Activated T-helper 2 cell treated with anti-CD3 and anti-CD28 coated beads, Interferon-gamma antibody, Interleukin-2, Interleukin-4, amounts not matched to agents 10 μg/mL and 5 μg/mL and 100 μg/mL, durations not matched to agents 14 hours and 24 hours and 36 hours (primary cell): ENCODE measurements at regions not wholly inside any gene's neighbourhood (a gene's known extent, or its start where the extent isn't known, plus 50 kb on each side); places are given as distances from the start of the nearest gene placed in this dataset.

ENCODE experiments used
- DNase-seq: peaks from one replicate; pipeline ENCODE4 v3.0.0; 2021; ENCODE audit warnings: low spot score
- H3K27ac Mint-ChIP-seq: one replicate; pipeline ENCODE4 v1.8.0; 2021; ENCODE audit warnings: mixed read lengths
- H3K27me3 Mint-ChIP-seq: one replicate; pipeline ENCODE4 v1.8.0; 2021; ENCODE audit warnings: low read depth, mixed read lengths
- H3K36me3 Mint-ChIP-seq: one replicate; pipeline ENCODE4 v1.8.0; 2021; ENCODE audit warnings: low read depth, mixed read lengths
- H3K4me1 Mint-ChIP-seq: one replicate; pipeline ENCODE4 v1.8.0; 2021; ENCODE audit warnings: low read depth, mixed read lengths
- H3K4me3 Mint-ChIP-seq: one replicate; pipeline ENCODE4 v1.8.0; 2021; ENCODE audit warnings: low read depth, mild to moderate bottlenecking, moderate library complexity, mixed read lengths
- H3K9me3 Mint-ChIP-seq: one replicate; pipeline ENCODE4 v1.8.0; 2021; ENCODE audit warnings: mixed read lengths
- intact Hi-C: fragments of 100-400 bp; cut with micrococcal nuclease; formaldehyde crosslinking; loops from one replicate; pipeline ENCODE4 v1.15.1; 2023

DNA sequence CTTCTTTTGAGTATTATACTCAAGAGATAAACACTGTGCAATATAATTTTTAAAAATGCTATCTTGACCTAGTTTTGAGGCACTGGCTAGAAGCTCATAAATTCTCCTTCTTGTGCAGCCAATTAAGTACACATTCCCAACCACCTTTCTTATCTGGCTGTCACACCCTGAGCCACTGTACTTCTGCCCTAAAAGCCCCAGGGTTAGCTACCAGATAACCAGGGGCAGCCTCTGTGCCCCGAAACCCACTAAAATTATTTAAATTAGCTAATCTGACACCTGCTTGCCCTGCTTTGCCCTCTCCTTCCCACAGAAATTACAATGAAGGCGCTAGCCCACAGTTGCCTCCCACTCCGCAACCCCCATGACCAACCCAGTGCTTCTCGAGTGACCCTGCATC lies 597.3 kb upstream of the TYRP1 start:
- H3K27me3 Mint-ChIP-seq, result no peaks in the 10 kb centered on the region
- no peak overlapping the region for H3K27ac Mint-ChIP-seq
- H3K4me1 Mint-ChIP-seq, result no peaks in the 10 kb centered on the region
- intact Hi-C loops, result no loop called here
- no peaks in the 10 kb centered on the region for H3K36me3 Mint-ChIP-seq
- no peak overlapping the region for H3K4me3 Mint-ChIP-seq
- H3K9me3 Mint-ChIP-seq, result peaks cover 50% of the 10 kb centered on the region
- no peak for DNase-seq

- peaks cover 68% of the 10 kb centered on the region for H3K9me3 Mint-ChIP-seq
- H3K36me3 Mint-ChIP-seq, result no peaks in the 10 kb centered on the region
- DNase-seq, result no peak
- H3K27me3 Mint-ChIP-seq, result no peaks in the 10 kb centered on the region
- intact Hi-C loops, result no loop called here
- H3K4me3 Mint-ChIP-seq, result no peak overlapping the region
- no peaks in the 10 kb centered on the region for H3K4me1 Mint-ChIP-seq
- H3K27ac Mint-ChIP-seq, result no peak overlapping the region
Observed at GRCh38 chr9:12133416-12133815, 559.8 kb upstream of the TYRP1 start.

- H3K27me3 Mint-ChIP-seq, result no peaks in the 10 kb centered on the region
- H3K4me1 Mint-ChIP-seq, result no peaks in the 10 kb centered on the region
- intact Hi-C loops, result no loop called here
- H3K4me3 Mint-ChIP-seq, result no peak overlapping the region
- peaks cover 53% of the 10 kb centered on the region for H3K9me3 Mint-ChIP-seq
- H3K36me3 Mint-ChIP-seq, result no peaks in the 10 kb centered on the region
- no peak overlapping the region for H3K27ac Mint-ChIP-seq
- DNase-seq, result no peak
Observed at GRCh38 chr9:12141422-12141821, 551.8 kb upstream of the TYRP1 start.

DNA sequence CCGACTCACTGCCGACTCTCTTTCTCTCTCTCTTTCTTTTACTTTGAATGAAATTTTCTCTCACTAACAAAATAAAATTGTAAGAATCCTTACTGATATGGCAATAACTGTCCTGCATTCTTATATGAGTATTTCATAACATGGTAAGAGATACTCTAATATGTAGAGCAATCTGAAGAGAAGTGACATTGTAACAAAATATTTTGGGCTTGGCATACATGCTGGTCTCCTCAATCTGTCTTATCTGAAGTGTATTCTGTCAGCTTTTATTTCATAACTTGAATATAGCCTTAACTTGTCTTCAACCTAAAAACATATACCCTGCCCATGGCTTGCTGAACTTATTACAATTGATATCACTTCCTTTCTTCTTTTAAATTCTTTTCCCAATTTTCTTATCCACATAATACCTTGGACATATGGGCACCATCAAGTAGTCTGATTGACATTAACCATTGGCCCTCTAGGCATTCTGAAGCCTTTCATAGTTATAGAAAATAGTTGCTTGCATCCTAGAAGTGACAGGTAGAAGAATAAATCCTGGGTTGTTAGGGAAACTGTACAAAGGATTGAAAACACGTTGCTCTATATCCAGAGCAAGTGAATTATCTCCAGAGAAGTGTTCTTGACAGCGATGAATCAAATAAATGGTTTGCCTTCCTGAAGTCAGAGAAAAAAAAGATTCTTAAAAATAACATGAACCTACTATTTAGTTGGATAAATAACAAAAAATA lies 537.6 kb upstream of the TYRP1 start:
- no peaks in the 10 kb centered on the region for H3K36me3 Mint-ChIP-seq

DNA sequence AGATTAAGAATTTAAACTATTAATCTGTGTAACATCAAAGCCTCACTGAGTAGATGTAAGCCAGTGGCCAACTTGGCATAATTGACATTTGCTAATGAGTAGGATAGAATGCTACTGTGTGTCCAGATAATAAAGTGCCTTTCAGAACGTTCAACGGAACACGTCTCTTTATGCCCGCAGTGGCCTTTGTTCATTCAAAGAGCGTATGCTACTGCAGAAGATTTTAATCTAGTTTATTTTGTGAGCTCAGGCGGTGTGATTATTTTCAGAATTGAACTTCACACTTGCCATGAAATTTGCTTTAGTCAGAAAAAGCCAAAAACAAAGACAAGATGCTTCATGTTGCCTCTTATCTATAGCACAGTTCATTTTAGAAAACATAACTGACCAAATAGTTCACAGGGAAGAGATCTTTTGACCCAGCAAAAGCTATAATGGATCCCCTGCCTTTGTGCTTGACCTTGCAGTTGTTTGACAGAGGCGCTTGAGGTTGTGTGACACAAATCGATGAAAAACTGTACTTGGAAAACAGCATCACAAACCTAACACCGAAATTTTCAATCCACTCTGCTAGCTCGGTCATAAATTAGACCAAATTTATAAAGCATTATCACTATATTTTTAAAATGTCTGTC lies 530.9 kb upstream of the TYRP1 start:
- H3K9me3 Mint-ChIP-seq, result peaks cover 20% of the 10 kb centered on the region
- no peaks in the 10 kb centered on the region for H3K27me3 Mint-ChIP-seq
- no peak for DNase-seq
- H3K36me3 Mint-ChIP-seq, result no peaks in the 10 kb centered on the region
- H3K4me3 Mint-ChIP-seq, result no peak overlapping the region
- no peaks in the 10 kb centered on the region for H3K4me1 Mint-ChIP-seq
- no peak overlapping the region for H3K27ac Mint-ChIP-seq
- intact Hi-C loops, result no loop called here

More for the DNA sequence above, 537.6 kb upstream of the TYRP1 start:
- DNase-seq, result no peak
- Mint-ChIP-seq H3K27ac (no peak overlapping the region), H3K4me1 (no peaks in the 10 kb centered on the region), H3K9me3 (peaks cover 47% of the 10 kb centered on the region), H3K4me3 (no peak overlapping the region), H3K27me3 (no peaks in the 10 kb centered on the region)
- intact Hi-C loops, result no loop called here

DNA sequence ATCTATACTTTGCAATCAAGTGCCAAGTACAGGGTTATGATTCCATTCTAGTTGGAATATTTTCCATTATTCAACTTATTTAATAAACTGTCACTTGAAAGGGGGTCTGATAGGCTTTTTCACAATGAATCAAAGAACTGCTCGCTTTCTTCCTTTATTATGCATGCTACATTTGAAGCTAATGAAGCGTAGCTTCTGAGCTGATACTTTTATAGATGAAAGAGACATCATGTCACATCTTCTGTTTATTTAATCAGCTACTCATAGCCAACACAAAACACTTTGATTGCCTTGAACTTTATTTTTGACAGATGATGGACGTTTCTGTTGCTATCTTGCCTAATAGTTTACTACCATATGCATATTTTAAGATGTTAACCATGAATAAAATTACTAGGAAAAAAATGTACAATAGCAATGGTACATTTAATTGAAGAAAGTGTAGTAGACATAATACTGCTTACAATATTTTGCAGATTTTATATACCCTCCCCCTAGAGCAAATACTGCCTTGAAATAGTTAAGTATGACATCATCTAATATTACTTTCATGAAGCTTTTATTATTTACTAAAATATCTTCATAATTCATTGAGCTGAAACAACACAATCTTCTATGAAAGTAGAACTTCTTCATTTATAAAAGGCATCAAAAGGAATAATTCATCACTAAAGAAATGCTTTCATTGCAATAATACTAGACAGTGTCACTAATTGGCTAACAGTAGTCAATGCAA lies 529.3 kb upstream of the TYRP1 start:
- no peak overlapping the region for H3K4me3 Mint-ChIP-seq
- no peaks in the 10 kb centered on the region for H3K36me3 Mint-ChIP-seq
- no peaks in the 10 kb centered on the region for H3K27me3 Mint-ChIP-seq
- H3K4me1 Mint-ChIP-seq, result no peaks in the 10 kb centered on the region
- intact Hi-C loops, result no loop called here
- peaks cover 25% of the 10 kb centered on the region for H3K9me3 Mint-ChIP-seq
- H3K27ac Mint-ChIP-seq, result no peak overlapping the region
- no peak for DNase-seq

GRCh38 chr9:12166518-12166917 lies 526.7 kb upstream of the TYRP1 start:
- Mint-ChIP-seq H3K4me1 (no peaks in the 10 kb centered on the region), H3K4me3 (no peak overlapping the region), H3K9me3 (peaks cover 22% of the 10 kb centered on the region), H3K27me3 (no peaks in the 10 kb centered on the region), H3K27ac (no peak overlapping the region), H3K36me3 (no peaks in the 10 kb centered on the region)
- no peak for DNase-seq
- intact Hi-C loops, result no loop called here

- intact Hi-C loops, result no loop called here
- no peaks in the 10 kb centered on the region for H3K4me1 Mint-ChIP-seq
- H3K36me3 Mint-ChIP-seq, result no peaks in the 10 kb centered on the region
Observed at GRCh38 chr9:12170456-12170855, 522.7 kb upstream of the TYRP1 start.

DNA sequence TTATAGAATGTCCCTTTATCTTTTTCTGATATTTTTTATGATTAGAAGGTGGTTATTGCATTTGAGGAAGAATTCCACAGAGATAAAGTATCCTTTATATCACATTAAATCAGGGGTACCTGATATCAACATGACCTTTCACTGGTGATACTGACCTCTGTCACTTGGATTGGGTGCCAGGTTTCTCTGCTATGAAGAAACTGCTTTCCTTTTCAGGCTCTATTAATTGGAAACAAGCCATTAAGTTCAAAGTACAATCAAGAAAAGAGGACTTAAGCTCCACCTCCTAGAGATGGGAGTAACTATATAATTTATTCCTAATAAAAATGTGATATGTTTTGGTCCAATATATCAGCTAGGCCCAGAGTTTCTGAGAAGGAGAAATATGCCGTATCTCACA lies 514.6 kb upstream of the TYRP1 start:
- Mint-ChIP-seq H3K9me3 (peaks cover 26% of the 10 kb centered on the region), H3K36me3 (no peaks in the 10 kb centered on the region), H3K27ac (no peak overlapping the region), H3K4me3 (no peak overlapping the region), H3K4me1 (no peaks in the 10 kb centered on the region), H3K27me3 (no peaks in the 10 kb centered on the region)
- DNase-seq, result no peak
- intact Hi-C loops, result no loop called here

More at GRCh38 chr9:12170456-12170855, 522.7 kb upstream of the TYRP1 start:
- H3K9me3 Mint-ChIP-seq, result peaks cover 24% of the 10 kb centered on the region
- no peak overlapping the region for H3K27ac Mint-ChIP-seq
- no peak overlapping the region for H3K4me3 Mint-ChIP-seq
- H3K27me3 Mint-ChIP-seq, result no peaks in the 10 kb centered on the region
- DNase-seq, result no peak

DNA sequence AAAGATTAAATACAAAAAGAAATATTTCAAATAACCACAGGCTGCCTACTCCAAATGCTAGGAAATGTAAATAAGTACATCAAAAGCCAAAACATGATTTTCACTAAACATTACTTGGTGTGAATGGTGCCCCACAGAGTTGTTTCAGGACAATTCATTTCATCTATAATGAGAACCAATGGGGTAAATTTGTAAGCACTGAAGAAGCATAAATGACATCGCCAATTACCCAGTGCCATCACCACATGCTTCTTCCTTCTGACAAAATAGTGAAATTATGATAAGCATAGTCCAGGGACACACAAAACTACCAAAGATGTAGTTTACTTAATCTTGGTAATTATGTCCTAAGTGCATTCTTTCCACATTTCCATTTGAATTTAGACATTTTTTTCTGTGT lies 510.4 kb upstream of the TYRP1 start:
- H3K27ac Mint-ChIP-seq, result no peak overlapping the region
- intact Hi-C loops, result no loop called here
- DNase-seq, result no peak
- no peak overlapping the region for H3K4me3 Mint-ChIP-seq
- peaks cover 55% of the 10 kb centered on the region for H3K9me3 Mint-ChIP-seq
- H3K27me3 Mint-ChIP-seq, result no peaks in the 10 kb centered on the region
- H3K4me1 Mint-ChIP-seq, result no peaks in the 10 kb centered on the region
- H3K36me3 Mint-ChIP-seq, result no peaks in the 10 kb centered on the region

- DNase-seq, result no peak
- Mint-ChIP-seq H3K9me3 (peaks cover 55% of the 10 kb centered on the region), H3K27me3 (no peaks in the 10 kb centered on the region), H3K4me3 (no peak overlapping the region), H3K36me3 (no peaks in the 10 kb centered on the region), H3K4me1 (no peaks in the 10 kb centered on the region), H3K27ac (no peak overlapping the region)
- intact Hi-C loops, result no loop called here
Observed at GRCh38 chr9:12183321-12183720, 509.9 kb upstream of the TYRP1 start.

DNA sequence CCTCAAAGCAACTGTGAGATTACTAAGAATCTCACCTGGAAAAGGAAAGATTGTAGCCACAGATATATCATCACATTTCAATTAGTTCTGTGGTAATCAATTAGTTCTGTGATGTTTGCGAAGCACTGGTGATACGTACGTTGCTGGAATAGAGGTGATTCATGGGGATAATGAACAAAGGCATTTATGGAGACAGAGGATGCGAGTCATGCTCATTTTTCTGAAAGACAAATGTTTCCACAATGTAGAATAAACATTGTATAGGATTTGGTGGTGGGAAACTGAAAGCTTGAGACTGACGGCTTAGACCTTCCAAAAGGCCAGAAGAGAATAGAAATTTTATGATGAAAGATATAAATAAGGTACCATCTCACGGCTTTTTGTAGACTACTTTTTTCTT lies 507.3 kb upstream of the TYRP1 start:
- Mint-ChIP-seq H3K36me3 (no peaks in the 10 kb centered on the region), H3K27me3 (no peaks in the 10 kb centered on the region), H3K27ac (no peak overlapping the region), H3K9me3 (peaks cover 65% of the 10 kb centered on the region), H3K4me1 (no peaks in the 10 kb centered on the region), H3K4me3 (no peak overlapping the region)
- intact Hi-C loops, result no loop called here
- no peak for DNase-seq

DNA sequence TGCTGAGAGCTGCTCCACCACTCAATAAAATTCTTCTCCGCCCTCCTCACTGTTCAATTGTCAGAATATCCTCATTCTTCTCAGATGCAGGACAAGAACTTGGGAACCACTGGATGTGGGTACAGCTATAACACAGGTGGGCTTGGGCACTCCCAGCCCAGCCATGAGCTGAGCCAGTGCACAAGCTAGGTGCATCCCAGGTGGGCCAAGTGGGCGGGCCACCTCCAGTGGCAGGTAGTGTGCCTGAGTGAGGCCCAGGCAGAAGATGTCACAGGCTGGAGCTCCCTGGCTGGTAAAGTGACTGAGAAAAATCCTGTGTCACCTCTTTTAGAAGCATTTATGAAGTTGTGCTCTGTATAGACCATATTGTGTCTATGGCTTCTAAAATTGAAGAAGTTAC lies 501.6 kb upstream of the TYRP1 start:
- Mint-ChIP-seq H3K4me1 (no peaks in the 10 kb centered on the region), H3K27ac (no peak overlapping the region), H3K9me3 (peaks cover 49% of the 10 kb centered on the region), H3K4me3 (no peak overlapping the region), H3K27me3 (no peaks in the 10 kb centered on the region), H3K36me3 (no peaks in the 10 kb centered on the region)
- DNase-seq, result no peak
- intact Hi-C loops, result no loop called here
